ENCODE measurements at regions not wholly inside any gene's neighbourhood (a gene's known extent, or its start where the extent isn't known, plus 50 kb on each side); places are given as distances from the start of the nearest gene placed in this dataset.

DNA sequence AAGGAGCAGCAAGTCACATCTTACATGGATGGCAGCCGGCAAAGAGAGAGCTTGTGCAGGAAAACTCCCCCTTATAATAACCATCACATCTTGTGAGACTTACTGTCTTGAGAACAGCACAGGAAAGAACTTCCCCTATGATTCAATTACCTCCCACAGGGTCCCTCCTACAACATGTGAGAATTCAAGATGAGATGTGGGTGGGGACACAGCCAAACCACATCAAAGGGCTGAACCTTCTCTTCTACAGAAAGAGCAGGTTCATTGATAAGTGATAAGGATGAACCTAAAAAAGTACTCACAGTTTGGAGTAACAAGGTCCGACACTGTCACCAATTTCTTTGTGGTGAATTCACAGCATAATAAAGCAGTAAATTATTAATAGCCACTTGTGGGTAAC lies 422.2 kb upstream of the FSIP2 start:
- Histone ChIP-seq H3K27ac (ENCODE audit: poor library complexity, severe bottlenecking) (no peak overlapping the region), H3K36me3 (ENCODE audit: low read depth) (no peaks in the 10 kb centered on the region), H3K4me1 (ENCODE audit: insufficient read depth, poor library complexity, severe bottlenecking) (no peaks in the 10 kb centered on the region), H3K4me3 (ENCODE audit: severe bottlenecking) (no peak overlapping the region), H3K27me3 (ENCODE audit: insufficient read depth, poor library complexity, severe bottlenecking) (no peaks in the 10 kb centered on the region), H3K9me3 (ENCODE audit: severe bottlenecking) (no peaks in the 10 kb centered on the region)
- no peak for ATAC-seq (ENCODE audit: low read depth)
- DNase-seq (ENCODE audit: low spot score), result no peak
- TF ChIP-seq, protein P1, sequence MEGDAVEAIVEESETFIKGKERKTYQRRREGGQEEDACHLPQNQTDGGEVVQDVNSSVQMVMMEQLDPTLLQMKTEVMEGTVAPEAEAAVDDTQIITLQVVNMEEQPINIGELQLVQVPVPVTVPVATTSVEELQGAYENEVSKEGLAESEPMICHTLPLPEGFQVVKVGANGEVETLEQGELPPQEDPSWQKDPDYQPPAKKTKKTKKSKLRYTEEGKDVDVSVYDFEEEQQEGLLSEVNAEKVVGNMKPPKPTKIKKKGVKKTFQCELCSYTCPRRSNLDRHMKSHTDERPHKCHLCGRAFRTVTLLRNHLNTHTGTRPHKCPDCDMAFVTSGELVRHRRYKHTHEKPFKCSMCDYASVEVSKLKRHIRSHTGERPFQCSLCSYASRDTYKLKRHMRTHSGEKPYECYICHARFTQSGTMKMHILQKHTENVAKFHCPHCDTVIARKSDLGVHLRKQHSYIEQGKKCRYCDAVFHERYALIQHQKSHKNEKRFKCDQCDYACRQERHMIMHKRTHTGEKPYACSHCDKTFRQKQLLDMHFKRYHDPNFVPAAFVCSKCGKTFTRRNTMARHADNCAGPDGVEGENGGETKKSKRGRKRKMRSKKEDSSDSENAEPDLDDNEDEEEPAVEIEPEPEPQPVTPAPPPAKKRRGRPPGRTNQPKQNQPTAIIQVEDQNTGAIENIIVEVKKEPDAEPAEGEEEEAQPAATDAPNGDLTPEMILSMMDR (IDR thresholded peaks at IDR 0.05; ENCODE audit: poor library complexity, severe bottlenecking), result no peak

GRCh38 chr2:185318271-185318724 lies 420.3 kb upstream of the FSIP2 start:
- H3K4me1 ChIP-seq (ENCODE audit: insufficient read depth, poor library complexity, severe bottlenecking), result no peaks in the 10 kb centered on the region
- H3K4me3 ChIP-seq (ENCODE audit: severe bottlenecking), result no peak overlapping the region
- H3K27ac ChIP-seq (ENCODE audit: poor library complexity, severe bottlenecking), result no peak overlapping the region
- no peak for DNase-seq (ENCODE audit: low spot score)
- H3K9me3 ChIP-seq (ENCODE audit: severe bottlenecking), result no peaks in the 10 kb centered on the region
- ATAC-seq (ENCODE audit: low read depth), result peak; percentile 42; the same call in 1 of the 3 replicates
- H3K27me3 ChIP-seq (ENCODE audit: insufficient read depth, poor library complexity, severe bottlenecking), result no peaks in the 10 kb centered on the region
- TF ChIP-seq, protein P1 (IDR thresholded peaks at IDR 0.05; ENCODE audit: poor library complexity, severe bottlenecking), result no peak
- H3K36me3 ChIP-seq (ENCODE audit: low read depth), result no peaks in the 10 kb centered on the region

DNA sequence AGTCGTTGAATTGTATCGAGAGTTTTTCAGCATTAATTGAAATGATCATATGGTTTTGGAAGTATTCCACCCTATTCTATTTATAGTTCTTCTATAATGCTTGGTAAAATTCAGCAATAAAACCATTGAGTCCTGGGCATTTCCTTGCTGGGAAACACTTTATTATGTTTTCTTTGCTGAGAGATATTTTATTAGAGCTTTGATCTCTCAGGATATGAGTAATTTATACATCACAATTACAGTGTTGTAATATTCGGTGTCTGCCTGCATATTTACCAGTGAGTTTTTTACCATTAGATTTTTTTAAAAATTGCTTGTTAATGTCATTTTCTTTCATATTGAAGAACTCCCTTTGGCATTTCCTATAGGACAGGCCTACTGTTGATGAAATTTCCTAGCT lies 402.7 kb upstream of the FSIP2 start:
- peak; percentile 53; the same call in 1 of the 3 replicates for ATAC-seq (ENCODE audit: low read depth)
- TF ChIP-seq, protein P1 (IDR thresholded peaks at IDR 0.05; ENCODE audit: poor library complexity, severe bottlenecking), result no peak
- Histone ChIP-seq H3K4me1 (ENCODE audit: insufficient read depth, poor library complexity, severe bottlenecking) (peaks cover 7% of the 10 kb centered on the region), H3K9me3 (ENCODE audit: severe bottlenecking) (no peaks in the 10 kb centered on the region), H3K4me3 (ENCODE audit: severe bottlenecking) (no peak overlapping the region), H3K36me3 (ENCODE audit: low read depth) (no peaks in the 10 kb centered on the region), H3K27me3 (ENCODE audit: insufficient read depth, poor library complexity, severe bottlenecking) (no peaks in the 10 kb centered on the region), H3K27ac (ENCODE audit: poor library complexity, severe bottlenecking) (no peak overlapping the region)
- no peak for DNase-seq (ENCODE audit: low spot score)

- H3K27me3 ChIP-seq (ENCODE audit: insufficient read depth, poor library complexity, severe bottlenecking), result no peaks in the 10 kb centered on the region
- no peaks in the 10 kb centered on the region for H3K36me3 ChIP-seq (ENCODE audit: low read depth)
- H3K27ac ChIP-seq (ENCODE audit: poor library complexity, severe bottlenecking), result no peak overlapping the region
- TF ChIP-seq, protein P1 (IDR thresholded peaks at IDR 0.05; ENCODE audit: poor library complexity, severe bottlenecking), result no peak
- DNase-seq (ENCODE audit: low spot score) (no peak), ATAC-seq (ENCODE audit: low read depth) (no peak)
- peaks cover 7% of the 10 kb centered on the region for H3K4me1 ChIP-seq (ENCODE audit: insufficient read depth, poor library complexity, severe bottlenecking)
- no peaks in the 10 kb centered on the region for H3K9me3 ChIP-seq (ENCODE audit: severe bottlenecking)
- no peak overlapping the region for H3K4me3 ChIP-seq (ENCODE audit: severe bottlenecking)
These were observed 401.6 kb upstream of the FSIP2 start for GRCh38 chr2:185337033-185337432.

GRCh38 chr2:185338104-185338503 lies 400.5 kb upstream of the FSIP2 start:
- peaks cover 7% of the 10 kb centered on the region for H3K4me1 ChIP-seq (ENCODE audit: insufficient read depth, poor library complexity, severe bottlenecking)
- no peaks in the 10 kb centered on the region for H3K9me3 ChIP-seq (ENCODE audit: severe bottlenecking)
- ATAC-seq (ENCODE audit: low read depth), result peak; percentile 82
- no peak for DNase-seq (ENCODE audit: low spot score)
- H3K4me3 ChIP-seq (ENCODE audit: severe bottlenecking), result no peak overlapping the region
- H3K27me3 ChIP-seq (ENCODE audit: insufficient read depth, poor library complexity, severe bottlenecking), result no peaks in the 10 kb centered on the region
- TF ChIP-seq, protein P1 (IDR thresholded peaks at IDR 0.05; ENCODE audit: poor library complexity, severe bottlenecking), result no peak
- no peak overlapping the region for H3K27ac ChIP-seq (ENCODE audit: poor library complexity, severe bottlenecking)
- H3K36me3 ChIP-seq (ENCODE audit: low read depth), result no peaks in the 10 kb centered on the region
